ENCODE measurements at regions not wholly inside any gene's neighbourhood (a gene's known extent, or its start where the extent isn't known, plus 50 kb on each side); places are given as distances from the start of the nearest gene placed in this dataset.
A peak's percentile ranks its signal among the peaks of the same experiment; 100 is the strongest.

DNA sequence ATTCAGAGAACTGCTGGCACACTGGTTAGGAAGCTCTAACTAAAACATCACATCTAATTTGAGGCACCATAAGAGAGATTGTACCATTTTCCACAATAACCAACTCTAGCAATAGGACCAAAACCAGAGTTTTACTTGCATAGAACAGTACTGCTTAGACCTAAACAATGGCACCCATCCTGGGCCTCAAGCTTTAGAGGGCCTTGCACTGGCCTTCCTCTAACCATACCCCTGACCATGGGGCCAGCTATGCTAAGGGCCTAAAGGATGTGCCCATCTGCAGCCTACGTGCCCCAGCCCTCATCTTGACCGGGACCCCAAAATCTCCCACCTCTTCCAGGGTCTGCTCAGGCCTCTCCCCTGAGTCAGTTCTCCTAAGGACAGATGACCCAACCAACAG, 74.4 kb upstream of the ARHGAP32 start:
- no peak for DNase-seq (ENCODE audit: low spot score)

DNA sequence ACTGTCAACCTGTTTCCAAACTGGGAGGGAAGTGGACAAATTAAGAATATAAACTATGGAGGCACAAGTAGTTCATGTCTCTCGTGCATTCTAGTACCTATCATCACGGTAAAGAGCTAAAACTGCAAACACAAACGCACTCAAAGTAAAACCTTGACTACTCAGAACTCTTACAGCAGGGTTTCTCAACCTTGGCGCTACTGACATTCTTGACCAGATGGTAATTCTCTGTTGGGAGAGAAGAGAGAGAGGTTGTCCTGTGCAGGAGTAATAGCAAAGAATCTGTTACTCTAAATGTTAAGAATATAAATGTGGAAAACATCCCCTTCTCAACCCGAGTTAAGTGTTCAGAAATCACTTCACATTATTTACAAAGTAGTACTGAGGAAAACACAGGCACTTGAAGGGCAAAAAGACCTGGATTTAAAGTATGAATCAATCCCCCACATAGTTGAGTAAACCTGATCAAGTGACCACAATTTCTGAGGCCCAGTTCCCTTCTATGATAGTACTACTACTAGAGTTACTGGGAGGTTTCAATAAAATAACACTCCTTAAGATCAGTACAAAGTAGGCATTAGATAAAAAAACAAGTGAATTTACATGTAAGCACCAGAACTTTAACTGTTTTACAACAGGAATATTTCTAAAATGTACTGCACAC, 73.1 kb upstream of the ARHGAP32 start:
- no peak for DNase-seq (ENCODE audit: low spot score)

DNA sequence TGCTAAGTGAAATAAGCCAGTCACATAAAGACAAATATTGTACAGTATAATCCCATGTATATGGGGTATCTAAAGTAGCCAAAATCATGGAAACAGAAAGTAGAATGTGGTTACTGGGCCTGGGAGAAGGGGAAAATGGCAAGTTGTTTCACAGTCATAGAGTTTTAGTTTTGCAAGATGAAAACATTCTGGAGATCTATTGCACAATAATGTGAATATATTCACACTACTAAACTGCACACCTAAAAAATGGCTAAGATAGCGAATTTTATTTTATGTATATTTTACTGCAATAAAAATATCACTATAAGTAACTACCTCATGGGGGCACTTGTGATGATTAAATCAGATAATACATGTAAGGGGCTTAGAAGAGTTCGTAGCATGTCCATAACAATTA, 72.0 kb upstream of the ARHGAP32 start:
- no peak for DNase-seq (ENCODE audit: low spot score)

DNA sequence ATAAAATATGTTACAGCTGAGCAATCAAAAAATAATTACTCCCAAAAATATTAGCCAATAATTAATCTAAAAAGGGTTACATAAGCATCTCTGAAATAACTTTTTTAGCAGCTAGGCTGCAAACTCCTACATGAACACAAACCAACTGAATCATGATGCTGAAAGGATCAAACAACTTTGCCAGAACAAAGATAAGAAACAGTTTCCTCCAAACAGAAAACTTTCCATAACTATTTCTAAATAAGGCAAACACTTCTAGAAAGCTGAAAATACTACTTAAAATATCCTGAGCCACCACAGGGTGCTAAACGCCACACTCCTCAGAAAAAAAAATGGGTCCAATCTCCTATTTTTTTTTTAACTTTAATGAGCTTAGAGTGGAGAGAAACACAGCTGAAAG, 68.6 kb upstream of the ARHGAP32 start:
- DNase-seq (ENCODE audit: low spot score), result no peak

DNA sequence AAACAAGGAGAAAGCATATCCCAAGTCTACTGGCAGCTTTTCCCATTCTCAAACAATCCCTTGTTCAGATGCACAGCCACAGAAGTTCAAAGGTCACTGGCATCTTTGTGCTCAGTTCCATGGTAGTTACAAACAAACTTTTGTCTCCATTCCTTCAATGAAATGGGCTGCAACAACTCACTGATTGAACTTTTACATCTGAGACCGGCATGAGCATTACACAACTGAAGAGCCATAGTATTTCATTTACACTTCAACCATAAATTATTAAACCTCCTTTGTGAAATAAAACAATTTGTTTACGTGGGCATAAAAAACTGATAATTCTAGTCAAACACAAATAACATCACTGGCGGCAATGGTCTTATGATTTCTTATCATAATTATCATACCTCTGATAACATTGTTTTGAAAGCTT, 67.8 kb upstream of the ARHGAP32 start:
- peak; percentile 94 for DNase-seq (ENCODE audit: low spot score)

DNA sequence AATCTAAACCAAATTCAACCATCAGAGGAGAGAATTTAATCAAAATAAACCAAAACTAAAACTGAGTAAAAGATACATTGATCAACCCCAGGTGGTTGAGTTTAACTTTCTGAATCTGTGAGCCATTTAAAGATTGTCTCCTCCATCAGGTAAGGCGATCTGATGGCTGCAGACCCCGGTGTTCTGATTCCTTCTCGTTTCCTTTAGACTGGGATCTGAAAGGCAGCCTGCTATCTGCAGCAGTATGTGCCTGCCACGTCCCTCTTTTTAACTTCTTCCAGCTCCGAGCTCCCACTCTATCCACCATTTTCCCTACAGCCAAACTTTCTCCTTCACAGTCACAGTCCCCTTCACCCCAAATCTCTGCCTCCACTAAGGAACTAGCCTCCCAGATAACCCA, 66.1 kb upstream of the ARHGAP32 start:
- no peak for DNase-seq (ENCODE audit: low spot score)

DNA sequence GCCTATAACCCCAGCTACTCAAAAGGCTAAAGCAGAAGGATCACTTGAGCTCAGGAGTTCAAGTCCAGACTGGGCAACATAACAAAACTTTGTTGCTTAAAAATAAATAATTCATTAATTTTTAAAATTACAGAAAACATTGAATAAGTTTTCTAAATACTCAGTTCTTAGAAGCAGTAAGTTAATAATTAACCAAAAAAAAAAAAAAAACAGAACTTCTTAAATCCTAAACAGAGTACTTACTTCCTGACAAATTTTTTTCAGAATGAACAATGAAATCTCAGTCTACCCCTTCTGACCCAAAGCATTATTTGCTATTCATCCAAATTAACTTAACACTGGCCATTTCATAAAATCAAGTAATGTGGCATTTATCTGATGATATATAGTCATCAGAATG, 65.4 kb upstream of the ARHGAP32 start:
- DNase-seq (ENCODE audit: low spot score), result no peak

DNA sequence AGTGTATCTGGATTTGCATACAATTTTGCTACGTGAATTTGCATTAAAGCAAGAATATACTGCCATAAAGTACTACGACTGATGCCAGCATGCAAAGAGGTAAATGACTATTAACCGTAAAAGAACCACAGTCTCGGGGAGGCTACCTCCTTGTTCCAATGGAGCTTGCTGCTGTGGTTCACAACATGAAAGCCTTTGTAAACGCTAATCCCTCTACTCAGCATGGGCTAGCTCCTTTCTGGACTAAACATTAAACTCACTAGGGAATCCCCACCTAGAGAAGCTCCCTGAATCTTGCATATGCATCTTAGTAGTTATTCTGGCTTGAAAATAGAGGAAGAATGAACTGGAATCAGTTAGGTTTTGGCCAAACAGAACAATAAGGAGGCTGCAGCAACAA, 60.5 kb upstream of the ARHGAP32 start:
- DNase-seq (ENCODE audit: low spot score), result no peak

DNA sequence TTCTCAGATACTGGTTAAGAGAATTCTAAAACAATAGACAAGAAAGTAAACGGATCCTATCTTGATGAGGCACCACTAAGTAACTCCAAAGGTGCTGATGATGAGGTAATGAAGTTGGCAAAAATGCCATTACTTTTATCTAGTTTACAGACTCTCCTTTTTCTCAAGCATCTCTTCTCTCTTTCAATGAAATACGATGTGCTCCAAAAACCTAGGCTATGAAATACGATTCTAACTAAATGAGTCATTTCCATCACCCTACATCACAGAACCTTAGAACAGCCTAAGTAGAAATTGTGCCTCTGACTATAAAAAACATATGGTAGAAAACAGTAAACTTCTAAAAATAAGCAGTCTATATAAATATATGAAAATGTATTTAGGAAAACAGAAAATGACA, 58.9 kb upstream of the ARHGAP32 start:
- DNase-seq (ENCODE audit: low spot score), result no peak

DNA sequence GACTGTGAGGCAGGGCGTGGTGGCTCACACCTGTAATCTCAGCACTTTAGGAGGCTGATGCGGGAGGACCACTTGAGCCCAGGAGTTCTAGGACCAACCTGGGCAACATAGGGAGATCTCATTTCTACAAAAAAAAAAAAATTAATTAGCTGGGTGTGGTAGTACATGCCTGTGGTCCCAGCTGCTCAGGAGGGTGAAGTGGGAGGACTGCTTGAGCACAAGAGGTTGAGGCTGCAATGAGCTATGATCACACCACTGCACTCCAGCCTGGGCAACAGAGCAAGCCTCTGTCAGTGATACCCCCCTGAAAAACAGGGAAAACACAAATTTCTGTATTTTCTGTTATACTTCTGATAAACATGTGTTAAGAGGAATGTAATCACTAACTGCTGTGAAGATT, 57.8 kb upstream of the ARHGAP32 start:
- no peak for DNase-seq (ENCODE audit: low spot score)

DNA sequence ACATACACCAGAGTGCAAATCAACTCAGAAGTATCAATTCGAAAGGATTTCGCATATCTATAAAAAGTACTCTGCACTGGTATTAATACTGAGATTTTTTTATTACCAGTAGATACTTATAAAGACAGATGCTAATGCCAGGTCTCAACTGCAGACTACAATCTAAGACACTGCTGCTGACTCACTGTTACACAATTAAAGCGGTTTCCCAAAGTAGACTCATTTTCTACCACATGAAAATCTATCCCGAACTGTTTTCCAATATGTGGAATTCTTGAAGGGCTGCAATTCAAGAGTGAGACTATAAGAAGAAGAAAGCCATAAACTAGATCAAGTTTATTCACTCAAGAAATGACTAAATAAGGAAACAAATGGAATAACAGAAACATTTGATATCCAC, 57.2 kb upstream of the ARHGAP32 start:
- DNase-seq (ENCODE audit: low spot score), result no peak

DNA sequence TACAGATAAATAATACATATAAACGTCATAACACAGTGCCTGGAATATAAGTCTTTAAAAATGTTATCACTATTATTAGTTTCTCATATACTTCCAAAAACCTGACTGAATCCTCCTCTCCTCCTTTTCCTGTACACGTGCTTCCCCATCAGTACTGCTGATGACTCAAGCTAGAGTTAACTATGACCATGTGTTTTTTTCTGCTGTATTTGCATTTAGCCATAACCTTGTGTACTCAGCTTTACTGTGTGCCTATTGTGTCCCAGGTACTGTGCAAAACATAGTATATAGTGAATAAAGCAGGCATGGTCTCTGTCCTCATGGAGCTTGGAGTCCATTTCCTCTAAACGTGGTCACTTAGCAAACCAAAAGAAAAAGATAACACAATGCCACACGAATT, 56.5 kb upstream of the ARHGAP32 start:
- no peak for DNase-seq (ENCODE audit: low spot score)

DNA sequence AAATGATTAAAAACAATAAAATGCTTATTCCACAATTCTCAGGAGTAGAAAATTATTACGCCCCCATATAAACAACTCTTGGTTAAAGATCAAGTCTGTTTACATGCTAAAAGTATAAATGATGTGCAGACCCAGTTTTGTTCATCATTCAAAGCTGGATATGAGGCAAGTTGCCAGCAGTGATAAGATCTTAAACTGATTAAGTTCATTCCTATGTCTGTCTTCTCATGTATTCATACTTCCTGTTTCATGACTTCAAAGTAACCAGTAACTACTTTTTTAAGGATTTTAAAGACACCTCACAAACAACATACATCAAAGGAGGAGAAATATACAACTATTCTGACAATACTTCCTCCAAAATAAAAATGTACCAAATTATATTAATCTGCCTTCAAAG, 55.0 kb upstream of the ARHGAP32 start:
- no peak for DNase-seq (ENCODE audit: low spot score)

DNA sequence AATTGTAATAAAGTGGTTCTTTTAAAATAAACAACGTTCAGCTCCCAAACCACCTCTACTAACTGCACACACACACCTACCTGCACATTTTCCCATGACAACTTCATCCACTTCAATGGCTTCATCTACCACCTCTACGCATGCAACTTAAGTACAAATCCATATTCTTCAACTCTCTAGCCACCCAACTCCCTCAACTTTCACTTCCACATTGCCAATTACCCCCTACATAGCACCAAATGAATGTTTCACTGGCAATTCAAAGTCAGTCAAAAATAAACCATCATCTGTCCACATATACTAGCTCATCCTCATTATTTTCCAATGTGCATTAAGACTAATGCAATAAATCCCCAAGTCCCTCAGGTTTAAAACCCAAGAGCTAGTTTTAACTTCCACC, 50.7 kb upstream of the ARHGAP32 start:
- no peak for DNase-seq (ENCODE audit: low spot score)

All from globus pallidus (tissue), 1 donor.